Hematopoietic multipotent progenitor cell treated with erythropoietin and hydrocortisone succinate and interleukin-3 and kit ligand, for 8 days (in vitro differentiated cells): ENCODE measurements at regions not wholly inside any gene's neighbourhood (a gene's known extent, or its start where the extent isn't known, plus 50 kb on each side); places are given as distances from the start of the nearest gene placed in this dataset.
"Not testable (repeated sequence)": the region's sequence is repeated elsewhere in the genome, so short reads cannot be mapped to it uniquely, and the experiment has no call there.

Source experiments
- DNase-seq: peaks from one replicate; pipeline ENCODE4 v3.0.0-alpha.2; 2015

GRCh38 chr14:58755031-58755925, 117.5 kb downstream of the DACT1 start:
- no peak for DNase-seq

- DNase-seq, result no peak
Measured at GRCh38 chr14:58760121-58760520, 122.4 kb downstream of the DACT1 start.

- DNase-seq, result peak; percentile 17
Measured at GRCh38 chr14:58762629-58763028, 124.9 kb downstream of the DACT1 start.

GRCh38 chr14:58763210-58763609, 125.4 kb downstream of the DACT1 start:
- DNase-seq, result no peak

GRCh38 chr14:58765418-58765831, 127.7 kb downstream of the DACT1 start:
- DNase-seq, result no peak

GRCh38 chr14:58765843-58766242, 128.1 kb downstream of the DACT1 start:
- DNase-seq, result no peak

- no peak for DNase-seq
Measured at GRCh38 chr14:58769011-58769643, 131.4 kb downstream of the DACT1 start.

GRCh38 chr14:58769771-58770170, 132.0 kb downstream of the DACT1 start:
- DNase-seq, result no peak

- DNase-seq, result no peak
Measured at GRCh38 chr14:58770491-58770982, 132.8 kb downstream of the DACT1 start.

- no peak for DNase-seq
Measured at GRCh38 chr14:58771016-58771415, 133.3 kb downstream of the DACT1 start.

GRCh38 chr14:58772116-58772515, 134.4 kb downstream of the DACT1 start:
- DNase-seq, result no peak

- no peak for DNase-seq
Measured at GRCh38 chr14:58772794-58773620, 135.2 kb downstream of the DACT1 start.

- DNase-seq, result no peak
Measured at GRCh38 chr14:58774531-58774930, 136.8 kb downstream of the DACT1 start.

GRCh38 chr14:58775130-58775529, 137.4 kb downstream of the DACT1 start:
- not testable (repeated sequence) for DNase-seq

GRCh38 chr14:58776516-58776915, 138.8 kb downstream of the DACT1 start:
- DNase-seq, result no peak

GRCh38 chr14:58777541-58777979, 139.8 kb downstream of the DACT1 start:
- DNase-seq, result no peak

GRCh38 chr14:58778202-58778601, 140.4 kb downstream of the DACT1 start:
- DNase-seq, result no peak

- no peak for DNase-seq
Measured at GRCh38 chr14:58779376-58779775, 141.6 kb downstream of the DACT1 start.

GRCh38 chr14:58780185-58780584, 142.4 kb downstream of the DACT1 start:
- no peak for DNase-seq

GRCh38 chr14:58780605-58781004, 142.8 kb downstream of the DACT1 start:
- DNase-seq, result no peak

GRCh38 chr14:58782011-58782410, 144.2 kb downstream of the DACT1 start:
- no peak for DNase-seq

- DNase-seq, result no peak
Measured at GRCh38 chr14:58783792-58784511, 146.2 kb downstream of the DACT1 start.
